Stimulated activated CD8-positive, alpha-beta memory T cell treated with anti-CD3 and anti-CD28 coated beads, Interleukin-7, amount 100 ng/mL, for 48 hours (primary cell): ENCODE measurements at regions not wholly inside any gene's neighbourhood (a gene's known extent, or its start where the extent isn't known, plus 50 kb on each side); places are given as distances from the start of the nearest gene placed in this dataset.
A peak's percentile ranks its signal among the peaks of the same experiment; 100 is the strongest.
"Not testable (repeated sequence)": the region's sequence is repeated elsewhere in the genome, so short reads cannot be mapped to it uniquely, and the experiment has no call there.

Experiments
- DNase-seq, 2 donors: peaks; one replicate each; pipeline ENCODE4 v3.0.0-alpha.2; 2020; ENCODE audit warnings: low read depth in 1 of 2; ENCODE audit errors: extremely low read depth in 1 of 2

DNA sequence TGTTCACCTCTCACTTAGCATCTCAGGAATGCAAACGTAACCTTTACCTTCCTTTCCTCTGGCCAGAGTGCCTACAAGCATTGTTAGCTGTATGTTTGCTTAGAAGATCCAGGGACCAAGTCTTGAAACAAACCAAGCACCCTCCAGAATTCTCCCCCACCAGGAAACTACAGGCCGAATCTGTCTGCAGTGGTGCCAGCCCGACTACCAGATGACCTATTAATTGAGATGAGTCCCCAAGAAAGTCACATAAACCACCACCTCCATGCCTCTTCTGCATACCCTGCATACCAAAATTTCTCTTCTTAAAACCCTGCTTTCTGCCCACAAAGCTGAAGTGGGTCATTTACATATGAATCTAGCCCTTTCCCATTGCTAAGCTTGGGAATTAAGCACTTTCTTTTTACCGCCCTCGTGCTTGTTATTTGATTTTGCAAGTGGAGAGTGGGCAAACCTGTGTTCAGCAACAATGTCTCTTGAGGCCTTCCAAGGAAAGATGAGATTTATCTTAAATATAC lies 1239.1 kb downstream of the CDH12 start:
- DNase-seq = no peak

DNA sequence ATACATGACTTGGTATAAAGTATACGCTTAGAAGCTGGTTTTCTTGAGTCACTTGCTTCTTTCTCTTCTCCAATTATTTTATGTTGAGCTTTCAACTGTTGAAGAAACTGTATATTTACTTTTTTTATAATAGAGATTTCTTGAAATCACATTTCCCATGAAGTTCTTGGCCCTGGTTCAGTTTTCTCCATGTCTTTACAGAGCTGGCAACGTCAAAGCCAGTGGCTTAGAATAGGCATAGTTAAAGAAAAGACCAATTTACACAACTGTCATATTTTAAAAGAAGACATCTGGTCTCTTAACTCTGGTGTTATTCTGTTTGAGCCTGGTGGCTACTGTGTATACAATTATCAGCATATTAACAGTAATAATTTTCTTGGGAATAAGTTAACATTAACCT lies 1249.3 kb downstream of the CDH12 start:
- no peak for DNase-seq

DNA sequence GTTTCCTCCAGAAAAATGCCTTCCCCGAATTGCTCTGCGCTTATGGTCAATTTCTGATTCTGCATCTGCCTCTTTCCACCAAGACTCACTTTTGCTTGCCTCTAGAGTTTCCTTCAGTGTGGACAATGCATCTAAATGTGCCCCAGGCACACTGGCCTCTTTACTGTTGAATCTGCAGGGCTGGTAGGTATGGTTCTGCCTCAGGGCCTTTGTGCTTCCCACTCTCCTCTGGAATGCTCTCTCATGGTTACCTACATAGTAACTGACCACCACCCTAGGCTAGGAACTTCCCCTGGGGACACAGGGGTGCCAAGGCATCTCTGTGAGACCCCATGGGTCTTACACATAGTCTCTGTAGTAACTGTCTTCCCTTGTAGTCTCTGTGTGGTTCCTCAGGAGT lies 1258.6 kb downstream of the CDH12 start:
- no peak for DNase-seq

DNA sequence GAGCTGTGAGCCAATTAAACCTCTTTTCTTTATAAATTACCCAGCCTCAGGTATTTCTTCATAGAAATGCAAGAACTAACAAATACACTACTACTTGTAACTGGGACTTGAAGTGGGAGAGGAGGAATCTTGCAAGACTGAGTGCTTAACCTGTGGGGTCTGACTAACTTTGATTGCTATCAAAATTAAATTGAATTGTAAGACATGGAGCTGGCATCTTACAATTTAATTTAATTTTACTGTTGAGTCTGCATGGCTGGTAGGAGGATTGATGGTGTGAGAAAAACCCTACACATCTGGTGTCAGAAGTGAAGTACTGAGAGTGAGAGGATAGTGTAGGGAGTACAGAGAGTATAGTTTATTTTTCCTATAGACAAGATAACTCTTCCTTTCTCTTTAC lies 1259.9 kb downstream of the CDH12 start:
- no peak for DNase-seq

DNA sequence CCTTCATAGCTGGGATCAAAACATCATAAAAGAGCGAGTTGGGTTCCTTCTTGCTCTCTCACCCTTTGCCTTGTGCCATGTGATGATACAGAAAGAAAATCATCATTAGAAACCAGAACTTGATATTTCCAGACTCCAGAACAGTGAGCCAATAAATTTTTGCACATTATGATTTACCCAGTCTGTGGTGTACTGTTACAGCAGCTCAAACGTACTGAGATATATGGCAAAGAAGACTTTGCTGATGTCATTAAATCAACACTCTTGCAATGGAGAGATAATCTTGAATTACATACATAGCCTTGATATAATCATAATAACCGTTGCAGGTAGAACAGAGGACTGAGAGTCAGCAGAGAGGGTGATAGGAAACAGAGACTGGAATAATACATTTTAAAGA lies 1271.6 kb downstream of the CDH12 start:
- no peak for DNase-seq

DNA sequence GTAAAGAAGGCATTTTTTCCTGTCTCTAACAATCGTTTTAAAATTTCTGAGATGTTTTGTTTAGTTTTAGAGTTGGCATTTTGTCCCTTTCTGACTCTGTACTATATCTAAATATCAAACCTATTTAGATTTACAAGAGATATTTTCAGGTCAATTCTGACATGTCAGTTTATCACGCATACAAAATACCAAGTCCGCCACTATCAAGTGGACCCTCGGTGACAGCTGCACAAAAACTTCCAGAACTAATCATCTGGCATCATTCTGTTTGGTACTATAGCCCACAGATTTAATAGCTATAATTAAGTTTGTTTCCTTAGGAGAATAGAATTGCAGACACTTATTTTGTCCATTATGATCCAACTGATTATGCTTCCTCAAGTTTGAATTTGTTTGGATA lies 1278.2 kb downstream of the CDH12 start:
- no peak for DNase-seq

DNA sequence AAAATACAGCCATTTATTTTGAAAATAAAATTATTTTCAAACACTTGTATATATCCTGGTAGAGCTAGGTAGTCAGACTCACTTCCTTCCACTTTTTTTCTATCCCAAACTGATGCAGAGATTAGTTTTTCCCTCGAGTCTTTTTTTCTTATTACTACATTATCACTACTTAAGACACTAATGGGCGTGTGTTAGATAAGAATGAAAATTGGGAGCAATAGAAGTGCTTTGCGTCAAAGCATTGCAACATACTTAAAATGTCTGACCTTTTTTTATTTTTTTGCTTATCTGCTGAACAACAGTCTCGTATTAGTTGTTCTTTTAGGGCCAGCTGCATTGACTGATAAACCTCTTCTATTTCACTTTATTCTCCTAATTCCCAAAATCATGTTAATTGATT lies 1278.7 kb downstream of the CDH12 start:
- no peak for DNase-seq

DNA sequence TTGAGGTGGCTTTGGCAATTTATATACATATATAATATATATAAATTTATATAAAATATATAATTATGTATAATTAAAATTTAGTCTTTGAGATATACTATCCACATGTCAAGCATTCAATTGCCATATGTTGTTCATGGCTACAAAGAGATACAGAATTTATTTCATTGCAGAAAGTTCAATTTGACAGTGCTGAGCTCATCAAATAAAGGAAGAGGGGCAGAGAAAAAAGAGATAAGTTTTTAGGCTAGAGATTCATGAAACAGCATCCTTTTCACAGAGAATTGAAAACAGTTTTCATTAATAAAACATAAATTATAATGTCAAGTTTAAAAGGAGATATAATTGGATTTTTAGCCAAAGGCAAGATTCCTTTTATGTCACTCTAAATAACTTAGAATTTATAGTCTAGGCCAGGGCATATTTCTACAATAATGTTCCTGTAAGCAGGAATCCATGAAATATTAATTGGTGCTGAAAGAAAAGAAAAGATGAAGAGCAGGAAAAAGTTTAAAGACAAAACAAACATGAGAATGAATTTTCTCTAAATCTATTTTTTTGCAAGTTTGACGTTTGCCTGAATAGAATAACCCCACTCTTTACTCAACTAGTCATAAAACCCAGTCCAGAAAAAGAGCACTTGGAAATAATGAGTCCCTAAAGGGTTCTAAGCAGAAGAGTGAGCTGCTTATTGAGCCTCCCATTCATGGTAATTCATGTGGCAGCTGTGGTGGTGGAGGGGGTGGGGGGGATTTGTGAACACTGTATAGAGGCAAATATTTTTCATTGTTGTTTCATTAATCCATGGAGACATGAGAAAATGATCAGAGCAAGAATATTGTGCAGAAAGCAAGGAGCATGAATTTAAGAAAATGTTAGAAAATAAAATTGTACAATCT lies 1279.5 kb downstream of the CDH12 start:
- DNase-seq = no peak

DNA sequence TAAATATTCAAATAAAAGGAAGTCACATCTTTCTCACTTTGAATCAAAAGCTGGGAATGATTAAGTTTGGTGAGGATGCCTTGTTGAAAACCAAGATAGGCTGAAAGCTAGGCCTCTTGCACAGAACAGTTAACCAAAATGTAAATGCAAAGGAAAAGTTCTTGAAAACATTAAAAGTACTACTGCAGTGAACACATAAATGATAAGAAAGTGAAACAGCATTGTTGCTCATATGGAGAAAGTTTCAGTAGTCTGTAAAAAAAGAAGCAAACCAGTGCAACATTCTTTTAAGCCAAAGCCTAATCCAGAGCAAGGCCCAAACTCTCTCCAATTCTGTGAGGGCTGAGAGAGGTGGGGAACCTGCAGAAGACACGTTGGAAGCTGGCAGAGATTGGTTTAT lies 1281.9 kb downstream of the CDH12 start:
- DNase-seq = not testable (repeated sequence)

DNA sequence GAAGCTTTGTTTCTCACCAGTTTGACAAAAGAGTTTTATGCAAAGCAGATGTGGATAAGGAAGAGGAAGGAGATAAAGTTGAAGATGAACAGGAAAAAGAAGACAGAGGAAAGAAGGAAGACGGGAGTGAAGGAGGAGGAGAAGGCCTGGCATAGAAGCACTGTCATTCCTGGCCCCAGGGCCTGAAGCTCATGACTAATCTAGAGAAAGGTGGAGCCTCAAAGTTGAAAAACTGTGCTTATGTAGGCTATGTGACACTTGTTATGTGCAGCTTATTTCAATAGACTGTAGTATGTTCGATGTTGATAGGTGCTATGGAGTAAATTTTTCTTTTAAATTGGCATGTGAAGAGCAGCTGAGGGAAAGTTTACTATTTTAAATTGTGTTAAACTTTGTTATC lies 1294.0 kb downstream of the CDH12 start:
- DNase-seq = not testable (repeated sequence)

DNA sequence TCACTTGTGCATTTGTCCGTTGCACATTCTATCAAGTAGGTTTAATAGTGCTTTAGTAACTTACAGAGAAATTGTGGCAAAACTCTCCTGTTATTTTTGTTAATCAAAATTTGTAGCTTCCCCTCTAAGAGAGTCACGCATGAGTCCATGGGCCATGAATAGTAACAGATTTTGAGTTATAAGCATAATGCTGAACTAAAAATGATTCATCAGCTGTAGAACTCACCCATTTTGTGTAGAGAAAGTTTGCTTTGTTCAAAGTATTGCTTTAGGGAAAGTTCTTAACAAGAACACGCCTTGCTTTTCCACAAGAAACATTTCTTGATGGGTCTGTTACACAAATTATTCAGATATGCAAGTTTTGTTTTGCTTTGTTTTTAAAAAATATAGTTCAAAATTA lies 1300.9 kb downstream of the CDH12 start:
- DNase-seq = not testable (repeated sequence)

DNA sequence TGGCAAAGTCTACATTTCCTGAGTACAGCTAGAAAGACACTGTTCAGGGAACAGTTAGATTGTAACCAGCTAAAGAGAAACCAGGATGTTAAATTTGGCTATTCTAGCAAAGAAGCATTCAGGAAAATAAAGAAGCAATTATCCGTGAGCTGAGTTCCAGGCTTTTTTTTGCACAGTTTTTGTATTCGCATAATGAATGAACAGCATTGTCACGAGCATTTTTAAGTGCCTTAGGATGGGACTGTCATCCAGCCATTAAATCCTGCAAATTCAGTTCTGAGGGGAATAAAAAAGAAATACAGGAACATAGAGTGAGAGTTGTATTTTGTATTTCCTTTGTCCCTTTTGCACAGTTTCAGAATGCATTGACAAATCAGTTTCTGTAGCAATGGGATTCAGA lies 1302.2 kb downstream of the CDH12 start:
- not testable (repeated sequence) for DNase-seq

DNA sequence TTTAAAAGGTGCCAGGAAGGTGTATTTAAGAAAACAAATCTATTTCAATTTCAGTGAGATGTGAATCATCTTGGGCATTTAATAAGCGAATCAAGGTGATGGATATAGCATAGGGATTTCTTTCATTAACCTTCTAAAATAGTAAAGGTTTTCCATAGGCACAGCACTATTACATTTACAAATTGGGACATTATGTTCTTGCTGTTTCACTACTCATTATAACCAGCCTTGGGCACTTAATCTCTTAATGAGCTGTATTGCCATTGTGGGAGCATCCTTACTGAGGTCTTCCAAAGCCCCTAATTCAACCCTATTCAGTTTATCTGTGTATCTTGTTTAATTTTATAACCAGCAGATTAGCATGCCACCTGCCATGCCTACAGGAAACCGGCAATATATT lies 1305.5 kb downstream of the CDH12 start:
- not testable (repeated sequence) for DNase-seq

DNA sequence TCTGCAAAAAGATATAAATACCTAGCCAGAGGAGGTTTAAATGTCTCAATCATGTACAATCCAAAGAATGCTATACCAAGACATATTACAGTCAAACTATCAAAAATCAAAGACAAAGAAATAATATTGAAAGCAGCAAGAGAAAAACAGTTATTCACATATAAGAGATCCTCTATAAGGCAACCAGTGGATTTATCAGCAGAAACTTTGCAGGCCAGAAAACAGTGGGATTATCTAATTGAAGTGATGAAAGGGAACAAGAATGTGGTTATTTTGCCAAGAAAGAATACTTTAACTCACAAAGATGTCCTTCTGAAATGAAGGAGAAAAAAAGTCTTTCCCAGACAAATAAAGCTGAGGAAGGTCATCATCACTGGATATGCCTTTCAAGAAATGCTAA lies 1318.0 kb downstream of the CDH12 start:
- DNase-seq = not testable (repeated sequence)

DNA sequence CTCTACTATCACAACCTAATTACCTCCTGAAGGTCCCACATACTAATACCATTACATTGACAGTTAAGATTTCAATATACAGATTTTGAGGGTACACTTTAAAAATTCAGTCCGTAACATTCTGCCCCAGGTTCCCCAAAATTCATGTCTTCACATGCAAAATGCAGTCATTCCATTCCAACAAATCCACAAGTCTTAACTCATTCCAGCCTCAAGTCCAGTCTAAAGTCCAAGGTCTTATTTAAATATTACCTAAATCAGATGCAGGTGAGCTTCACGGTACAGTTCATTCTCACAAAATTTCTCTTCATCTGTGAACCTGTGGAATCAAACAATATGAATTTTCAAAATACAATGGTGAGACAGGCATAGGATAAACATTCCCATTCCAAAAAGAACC lies 1332.0 kb downstream of the CDH12 start:
- not testable (repeated sequence) for DNase-seq

DNA sequence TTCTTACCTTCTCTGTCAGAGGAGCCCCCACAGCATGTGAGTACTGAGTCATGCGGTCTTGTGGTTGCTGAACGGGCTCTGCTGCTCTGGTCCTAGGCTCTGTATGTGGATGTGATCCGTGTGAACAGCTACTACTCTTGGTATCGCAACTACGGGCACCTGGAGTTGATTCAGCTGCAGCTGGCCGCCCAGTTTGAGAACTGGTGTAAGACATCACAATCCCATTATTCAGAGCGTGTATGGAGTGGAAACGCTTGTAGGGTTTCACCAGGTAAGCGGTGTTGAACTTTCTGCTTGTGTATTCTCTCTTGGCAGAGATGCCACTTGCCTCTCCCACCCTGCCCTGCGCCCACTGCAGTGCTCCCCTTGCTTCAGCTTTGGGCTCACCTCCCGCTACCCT lies 1356.2 kb downstream of the CDH12 start:
- not testable (repeated sequence) for DNase-seq

DNA sequence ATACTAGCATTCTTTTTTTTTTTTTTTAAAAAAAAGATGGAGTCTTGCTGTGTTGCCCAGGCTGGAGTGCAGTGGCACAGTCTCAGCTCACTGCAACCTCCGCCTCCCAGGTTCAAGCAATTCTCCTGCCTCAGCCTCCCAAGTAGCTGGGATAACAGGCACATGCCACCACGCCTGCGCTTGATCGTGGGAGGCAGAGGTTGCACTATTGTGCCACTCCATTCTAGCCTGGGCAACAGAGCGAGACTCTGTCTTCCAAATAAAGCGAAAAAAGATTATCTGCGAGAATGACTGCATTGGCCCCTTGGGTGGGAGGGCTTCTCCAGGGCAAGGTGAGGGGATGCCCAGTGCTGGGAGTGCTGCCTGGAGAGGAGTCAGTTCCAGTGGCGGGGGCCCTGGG lies 1357.1 kb downstream of the CDH12 start:
- DNase-seq = not testable (repeated sequence)

DNA sequence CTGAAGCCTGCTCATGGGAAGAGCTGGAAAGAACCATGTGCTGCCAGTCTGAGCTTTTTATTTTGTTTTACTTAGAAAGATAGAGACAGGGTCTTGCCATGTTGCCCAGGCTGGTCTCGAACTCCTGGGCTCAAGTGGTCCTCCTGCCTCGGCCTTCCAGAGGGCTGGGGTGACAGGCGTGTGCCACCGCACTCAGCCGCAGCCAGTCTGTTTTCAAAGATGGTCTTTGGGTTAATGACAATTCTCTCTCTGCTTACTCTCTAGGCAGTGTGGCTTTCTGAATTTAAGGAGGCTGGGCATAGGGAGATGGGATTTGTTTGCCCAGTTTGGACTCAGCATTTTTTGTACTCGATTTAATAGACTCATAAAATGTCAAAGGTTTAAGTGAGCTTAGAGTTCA lies 1357.9 kb downstream of the CDH12 start:
- not testable (repeated sequence) for DNase-seq

DNA sequence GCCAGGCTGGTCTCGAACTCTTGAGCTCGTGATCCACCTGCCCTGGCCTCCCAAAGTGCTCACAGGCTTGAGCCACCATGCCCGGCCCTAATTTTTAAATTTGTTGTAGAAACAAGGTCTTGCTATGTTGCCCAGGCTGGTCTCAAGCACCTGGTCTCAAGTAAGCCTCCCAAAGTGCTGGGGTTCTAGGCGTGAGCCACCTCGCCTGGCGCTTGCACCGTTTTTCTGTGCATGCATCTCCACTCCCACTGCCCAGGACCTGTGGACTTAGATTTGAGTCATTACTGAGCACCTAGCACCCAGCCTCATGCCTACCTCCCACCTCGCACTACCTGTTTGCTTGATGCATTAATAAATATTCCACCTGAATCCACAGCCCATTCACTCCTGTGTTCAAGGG lies 1359.1 kb downstream of the CDH12 start:
- DNase-seq = not testable (repeated sequence)

DNA sequence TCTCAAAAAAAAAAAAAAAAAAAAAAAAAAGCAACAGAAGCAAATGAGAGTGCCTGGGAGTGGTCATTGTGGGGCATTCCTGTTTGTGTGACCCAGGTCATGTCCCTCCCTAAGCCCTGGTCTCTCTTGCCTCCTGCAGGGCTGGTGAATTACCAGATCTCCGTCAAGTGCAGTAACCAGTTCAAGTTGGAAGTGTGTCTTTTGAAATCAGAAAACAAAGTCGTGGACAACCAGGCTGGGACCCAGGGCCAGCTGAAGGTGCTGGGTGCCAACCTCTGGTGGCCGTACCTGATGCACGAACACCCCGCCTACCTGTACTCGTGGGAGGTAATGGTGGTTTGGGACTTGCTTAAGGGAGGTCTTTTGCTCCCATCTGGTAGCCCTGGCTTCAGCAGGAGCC lies 1362.0 kb downstream of the CDH12 start:
- DNase-seq = not testable (repeated sequence)

DNA sequence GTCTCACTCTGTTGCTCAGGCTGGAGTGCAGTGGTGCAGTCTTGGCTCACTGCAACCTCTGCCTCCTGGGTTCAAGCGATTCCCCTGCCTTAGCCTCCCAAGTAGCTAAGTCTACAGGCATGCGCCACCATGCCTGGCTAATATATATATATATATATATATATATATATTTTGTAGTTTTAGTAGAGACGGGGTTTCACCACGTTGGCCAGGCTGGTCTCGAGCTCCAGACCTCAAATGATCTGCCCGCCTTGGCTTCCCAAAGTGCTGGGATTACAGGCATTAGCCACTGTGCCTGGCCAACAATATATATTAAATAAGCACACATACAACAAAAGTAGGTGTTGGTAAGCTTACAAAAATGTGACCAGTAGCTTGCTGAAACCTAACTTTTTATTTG lies 1364.3 kb downstream of the CDH12 start:
- DNase-seq = not testable (repeated sequence)

DNA sequence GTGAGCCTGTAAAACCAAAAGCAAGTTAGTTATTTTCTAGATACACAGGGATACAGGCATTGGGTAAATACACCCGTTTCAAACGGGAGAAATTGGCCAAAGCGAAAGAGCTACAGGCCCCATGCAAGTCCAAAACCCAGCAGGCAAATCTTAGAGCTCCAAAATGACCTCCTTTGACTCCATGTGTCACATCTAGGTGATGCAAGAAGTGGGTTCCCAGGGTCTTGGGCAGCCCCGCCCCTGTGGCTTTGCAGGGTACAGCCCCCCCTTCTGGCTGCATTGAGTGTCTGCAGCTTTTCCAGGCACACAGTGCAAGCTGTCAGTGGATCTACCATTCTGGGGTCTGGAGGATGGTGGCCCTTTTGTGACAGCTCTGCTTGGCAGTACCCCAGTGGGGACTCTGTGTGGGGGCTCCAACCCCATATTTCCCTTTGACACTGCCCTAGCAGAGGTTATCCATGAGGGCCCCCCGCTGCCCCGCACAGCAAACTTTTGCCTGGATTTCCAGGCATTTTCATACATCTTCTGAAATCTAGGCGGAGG lies 1367.6 kb downstream of the CDH12 start:
- peak in 1 of 2 donors; percentile 6 for DNase-seq
